Immature natural killer cell (primary cell): ENCODE measurements at regions not wholly inside any gene's neighbourhood (a gene's known extent, or its start where the extent isn't known, plus 50 kb on each side); places are given as distances from the start of the nearest gene placed in this dataset.

ENCODE experiments used
- DNase-seq, 3 donors: peaks; one replicate each; pipeline ENCODE4 v3.0.0; 2022; ENCODE audit warnings: mixed read lengths in 1 of 3
- H3K27ac Mint-ChIP-seq, 6 donors: one replicate each; pipeline ENCODE4 v1.8.0; 2020; ENCODE audit warnings: mixed read lengths in 6 of 6, mild to moderate bottlenecking in 5 of 6, inconsistent platforms in 4 of 6, moderate library complexity in 3 of 6
- H3K27me3 Mint-ChIP-seq, 3 donors: one replicate each; pipeline ENCODE4 v1.8.0; 2020 to 2021; ENCODE audit warnings: low read depth in 3 of 3, mild to moderate bottlenecking in 3 of 3, mixed read lengths in 3 of 3, moderate library complexity in 3 of 3, inconsistent platforms in 1 of 3
- H3K36me3 Mint-ChIP-seq, 3 donors: one replicate each; pipeline ENCODE4 v1.8.0; 2020; ENCODE audit warnings: mixed read lengths in 3 of 3, inconsistent platforms in 2 of 3, mild to moderate bottlenecking in 2 of 3
- H3K4me1 Mint-ChIP-seq, 2 donors: one replicate each; pipeline ENCODE4 v1.8.0; 2020; ENCODE audit warnings: inconsistent platforms in 2 of 2, mild to moderate bottlenecking in 2 of 2, mixed read lengths in 2 of 2, moderate library complexity in 1 of 2
- H3K4me3 Mint-ChIP-seq, 5 donors: one replicate each; pipeline ENCODE4 v1.8.0; 2020; ENCODE audit warnings: mild to moderate bottlenecking in 5 of 5, mixed read lengths in 5 of 5, inconsistent platforms in 3 of 5, moderate library complexity in 3 of 5
- H3K9me3 Mint-ChIP-seq, 6 donors: one replicate each; pipeline ENCODE4 v1.8.0; 2020; ENCODE audit warnings: mild to moderate bottlenecking in 6 of 6, mixed read lengths in 6 of 6, inconsistent platforms in 4 of 6, moderate library complexity in 3 of 6

DNA sequence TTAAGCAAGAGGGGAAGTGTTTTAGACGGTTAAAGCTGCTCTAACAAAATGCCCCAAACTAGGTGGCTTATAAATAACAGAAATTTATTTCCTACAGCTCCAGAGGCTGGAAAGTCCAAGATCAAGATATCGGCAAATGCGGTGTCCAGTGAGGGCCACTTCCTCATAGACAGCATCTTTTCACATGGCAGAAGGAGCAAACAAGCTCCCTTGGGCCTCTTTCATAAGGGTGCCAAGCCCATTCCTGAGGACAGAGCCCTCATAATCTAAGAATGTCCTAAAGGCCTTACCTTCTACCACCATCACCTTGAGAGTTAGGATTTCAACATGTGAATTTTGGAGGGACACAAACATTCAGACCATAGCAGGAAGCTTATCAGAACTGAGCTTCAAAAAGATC lies 57.3 kb upstream of the PPP1CB start:
- no peak overlapping the region for H3K4me3 Mint-ChIP-seq
- DNase-seq: no peak
- H3K27me3 Mint-ChIP-seq: peaks cover 0 to 2% (median 0%) of the 10 kb centered on the region in 3 donors
- no peaks in the 10 kb centered on the region for H3K4me1 Mint-ChIP-seq
- no peak overlapping the region for H3K27ac Mint-ChIP-seq
- H3K36me3 Mint-ChIP-seq: peaks cover 0 to under 1% (median 0%) of the 10 kb centered on the region in 3 donors
- no peaks in the 10 kb centered on the region for H3K9me3 Mint-ChIP-seq

- no peaks in the 10 kb centered on the region for H3K9me3 Mint-ChIP-seq
- H3K36me3 Mint-ChIP-seq: peaks cover 0 to 7% (median 0%) of the 10 kb centered on the region in 3 donors
- peaks cover 0 to 2% (median 2%) of the 10 kb centered on the region in 3 donors for H3K27me3 Mint-ChIP-seq
- no peak overlapping the region for H3K4me3 Mint-ChIP-seq
- peak overlapping the region in 1 of 6 donors; percentile 11 for H3K27ac Mint-ChIP-seq
- H3K4me1 Mint-ChIP-seq: no peaks in the 10 kb centered on the region
- DNase-seq: no peak
Observed at GRCh38 chr2:28695245-28695647, 56.4 kb upstream of the PPP1CB start.

DNA sequence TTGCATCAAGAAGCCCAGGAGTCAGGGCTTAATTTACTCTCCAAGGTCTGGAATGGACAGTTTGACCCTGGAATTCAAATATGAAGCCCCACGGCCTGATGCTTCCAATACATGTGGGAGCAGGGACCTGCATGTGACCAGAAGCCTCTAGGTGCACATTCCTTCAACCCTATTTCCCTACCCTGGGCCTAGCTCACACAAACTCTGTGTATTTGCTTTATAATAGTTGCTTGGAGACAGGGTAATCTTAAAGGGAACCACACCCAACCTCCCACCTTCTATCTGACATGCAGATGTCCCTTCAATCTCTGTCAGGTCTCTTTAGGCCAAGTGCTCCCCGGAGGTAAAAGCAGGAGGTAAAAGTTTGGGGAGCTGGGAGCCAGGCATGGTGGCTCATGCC lies 55.4 kb upstream of the PPP1CB start:
- H3K27me3 Mint-ChIP-seq: peaks cover 2% of the 10 kb centered on the region in 3 donors
- no peak overlapping the region for H3K4me3 Mint-ChIP-seq
- peaks cover 0 to 7% (median 0%) of the 10 kb centered on the region in 3 donors for H3K36me3 Mint-ChIP-seq
- no peak overlapping the region for H3K27ac Mint-ChIP-seq
- no peak for DNase-seq
- H3K9me3 Mint-ChIP-seq: no peaks in the 10 kb centered on the region
- H3K4me1 Mint-ChIP-seq: no peaks in the 10 kb centered on the region

GRCh38 chr2:28697602-28698149 lies 54.0 kb upstream of the PPP1CB start:
- Mint-ChIP-seq H3K4me1 (no peaks in the 10 kb centered on the region), H3K4me3 (no peak overlapping the region), H3K9me3 (no peaks in the 10 kb centered on the region), H3K27me3 (peaks cover 0 to 2% (median 2%) of the 10 kb centered on the region in 3 donors), H3K36me3 (peaks cover 0 to 7% (median 0%) of the 10 kb centered on the region in 3 donors), H3K27ac (peak overlapping the region in 1 of 6 donors; percentile 15)
- DNase-seq: no peak

GRCh38 chr2:28698545-28698944 lies 53.1 kb upstream of the PPP1CB start:
- Mint-ChIP-seq H3K4me1 (no peaks in the 10 kb centered on the region), H3K27ac (no peak overlapping the region), H3K36me3 (peaks cover 0 to 7% (median 0%) of the 10 kb centered on the region in 3 donors), H3K27me3 (peaks cover 0 to 2% (median 2%) of the 10 kb centered on the region in 3 donors), H3K4me3 (no peak overlapping the region), H3K9me3 (no peaks in the 10 kb centered on the region)
- DNase-seq: no peak
